A549 (cell line): ENCODE measurements at regions not wholly inside any gene's neighbourhood (a gene's known extent, or its start where the extent isn't known, plus 50 kb on each side); places are given as distances from the start of the nearest gene placed in this dataset.
"Not testable (repeated sequence)": the region's sequence is repeated elsewhere in the genome, so short reads cannot be mapped to it uniquely, and the experiment has no call there.

Experiments used
- ATAC-seq, 2 experiments: fragments of 200-7000 bp in 1 of 2; fragments of >200 bp in 1 of 2; cut with Nextera tagmentation in 1 of 2; cut with Tn5 transposase in 1 of 2; 3 replicates each; pipeline versions ENCODE4 v1.8.0 to v1.9.1; 2018 to 2020; ENCODE audit warnings: mild to moderate bottlenecking in 1 of 2, moderate library complexity in 1 of 2
- CTCF ChIA-PET: fragments of 300-600 bp; sonication (Branson Sonifier 250); formaldehyde crosslinking; extraction: SDS; loops from one replicate; lab custom pipeline; 2021; ENCODE audit warnings: antibody characterized with exemption, inconsistent platforms; lab: Yijun Ruan, JAX
- POLR2A ChIA-PET: fragments of 350-600 bp; formaldehyde crosslinking; extraction: SDS; loops from one replicate; lab custom pipeline; 2021; ENCODE audit warnings: antibody characterized with exemption, inconsistent platforms; lab: Yijun Ruan, JAX
- DNase-seq, 2 experiments: peaks; one replicate each; pipeline versions ENCODE4 v3.0.0 to v3.0.0-alpha.2; 2011 to 2016; ENCODE audit warnings: low read depth in 1 of 2, low spot score in 1 of 2
- FAIRE-seq: peaks from 2 replicates; lab custom pipeline; 2011; peaks lifted over from hg19 to GRCh38; lab: Jason Lieb, UNC
- H3K27ac ChIP-seq, 2 experiments: fragments of >200 bp; sonication (Bioruptor Twin); formaldehyde crosslinking; 3 replicates each; pipeline ENCODE4 v1.5.1; 2016 to 2017
- H3K4me1 ChIP-seq: fragments of >200 bp; sonication (Bioruptor Twin); formaldehyde crosslinking; 3 replicates; pipeline ENCODE4 v1.6.1; 2016
- H3K4me2 ChIP-seq: fragments of >200 bp; sonication (Bioruptor Twin); formaldehyde crosslinking; 3 replicates; pipeline ENCODE4 v1.6.1; 2016
- H3K4me3 ChIP-seq: fragments of >200 bp; sonication (Bioruptor Twin); formaldehyde crosslinking; 3 replicates; pipeline ENCODE4 v1.5.1; 2016
- H3K9me3 ChIP-seq: fragments of >200 bp; sonication (Bioruptor Twin); formaldehyde crosslinking; 3 replicates; pipeline ENCODE4 v1.6.1; 2016
- ATOH8 ChIP-seq: fragments of 250-450 bp; sonication (Bioruptor Pico); IDR thresholded peaks from 2 replicates; pipeline ENCODE4 v1.5.0; 2020; ENCODE audit warnings: low read depth, mild to moderate bottlenecking, moderate library complexity
- BHLHE40 ChIP-seq: IDR thresholded peaks from 2 replicates; pipeline ENCODE4 v1.6.1; 2012; ENCODE audit warnings: low read depth, low read length, inconsistent platforms
- CBX2 ChIP-seq: fragments of 200-600 bp; sonication (generic); IDR thresholded peaks from 2 replicates; pipeline ENCODE4 v1.6.1; 2016; ENCODE audit warnings: low read depth, mild to moderate bottlenecking, borderline replicate concordance
- E2F6 ChIP-seq: IDR thresholded peaks from 2 replicates; pipeline ENCODE4 v1.6.1; 2012; ENCODE audit warnings: low read depth, borderline replicate concordance
- EHMT2 ChIP-seq: fragments of 200-600 bp; sonication (generic); IDR thresholded peaks from 2 replicates; pipeline ENCODE4 v1.6.1; 2016; ENCODE audit warnings: antibody characterized with exemption, low read depth, mild to moderate bottlenecking, moderate library complexity
- ELK1 ChIP-seq: fragments of 150-350 bp; IDR thresholded peaks from 2 replicates; pipeline ENCODE4 v1.6.1; 2014; ENCODE audit warnings: low read depth, mild to moderate bottlenecking, low read length
- FOSB ChIP-seq: fragments of 250-450 bp; sonication (Bioruptor Pico); IDR thresholded peaks from 2 replicates; pipeline ENCODE4 v1.5.0; 2020; ENCODE audit warnings: mild to moderate bottlenecking, moderate library complexity
- GATA3 ChIP-seq: IDR thresholded peaks from 2 replicates; pipeline ENCODE4 v1.6.1; 2012; ENCODE audit warnings: borderline replicate concordance
- HEYL ChIP-seq: fragments of 250-450 bp; sonication (Bioruptor Pico); IDR thresholded peaks from 2 replicates; pipeline ENCODE4 v1.8.0; 2021; ENCODE audit warnings: mild to moderate bottlenecking, moderate library complexity
- HOXB5 ChIP-seq: fragments of 250-450 bp; sonication (Bioruptor Pico); IDR thresholded peaks from 2 replicates; pipeline ENCODE4 v1.5.0; 2020; ENCODE audit warnings: mild to moderate bottlenecking, moderate library complexity
- JUNB ChIP-seq: fragments of >200 bp; sonication (Bioruptor Twin); formaldehyde crosslinking; IDR thresholded peaks from 2 replicates; pipeline ENCODE4 v1.6.1; 2016
- KDM1A ChIP-seq: fragments of 200-600 bp; sonication (generic); IDR thresholded peaks from 2 replicates; pipeline ENCODE4 v1.6.1; 2016; ENCODE audit warnings: low read depth, mild to moderate bottlenecking
- MAX ChIP-seq: IDR thresholded peaks from 2 replicates; pipeline ENCODE4 v1.6.1; 2012
- MAZ ChIP-seq: fragments of 150-350 bp; IDR thresholded peaks from 2 replicates; pipeline ENCODE4 v1.6.1; 2014; ENCODE audit warnings: antibody characterized with exemption, low read depth, low read length, borderline replicate concordance
- NFE2L2 ChIP-seq: fragments of 150-350 bp; conservative IDR thresholded peaks from 2 replicates; pipeline ENCODE4 v1.6.1; 2014; ENCODE audit warnings: low read length
- POLR2A ChIP-seq: IDR thresholded peaks from 2 replicates; pipeline ENCODE4 v1.6.1; 2012; ENCODE audit warnings: mild to moderate bottlenecking, low read length
- POLR2AphosphoS2 ChIP-seq: conservative IDR thresholded peaks from 2 replicates; pipeline ENCODE4 v1.6.1; 2012; ENCODE audit warnings: low read length, improper control_type of control experiment, inconsistent platforms
- RFX5 ChIP-seq: fragments of 450-650 bp; IDR thresholded peaks from 2 replicates; pipeline ENCODE4 v1.7.1; 2014; ENCODE audit warnings: antibody characterized with exemption, mild to moderate bottlenecking, moderate library complexity
- ZC3H11A ChIP-seq: fragments of 450-650 bp; IDR thresholded peaks from 2 replicates; pipeline ENCODE4 v1.6.1; 2014; ENCODE audit warnings: antibody characterized with exemption, mild to moderate bottlenecking
- WGBS: methylation state at CpG from one replicate; pipeline ENCODE4 v1.1.6; 2017; ENCODE audit errors: missing lambda C conversion rate; 5-methylcytosine and 5-hydroxymethylcytosine counted together

GRCh38 chr14:55855751-55856150 lies 262.5 kb upstream of the PELI2 start:
- FAIRE-seq, result no peak
- ATAC-seq, result no peak
- WGBS, result 55% methylated on average over 2 of the region's 2 CpGs
- Histone ChIP-seq H3K4me2 (no peak overlapping the region), H3K27ac (no peak overlapping the region), H3K4me1 (peaks cover 7% of the 10 kb centered on the region; the same call in 1 of the 3 replicates)
- CTCF ChIA-PET, result no interaction called here
- TF ChIP-seq POLR2AphosphoS2, result no peak
- TF ChIP-seq ELK1, result no peak
- no peak for TF ChIP-seq EHMT2
- TF ChIP-seq HOXB5, result no peak
- TF ChIP-seq MAZ, result no peak
- no peak for TF ChIP-seq RFX5
- TF ChIP-seq CBX2, result no peak
- TF ChIP-seq HEYL (CRISPR knock-in tag), result no peak
- no peak for TF ChIP-seq MAX
- no peak for TF ChIP-seq JUNB
- TF ChIP-seq NFE2L2, result no peak
- no peak for TF ChIP-seq E2F6
- no peak for TF ChIP-seq GATA3
- TF ChIP-seq ATOH8 (CRISPR knock-in tag), result no peak
- no peak for TF ChIP-seq FOSB
- no peak for TF ChIP-seq BHLHE40
- no peak for TF ChIP-seq POLR2A
- TF ChIP-seq, all 56 proteins: peak for 0
- H3K4me3 ChIP-seq, result no peak overlapping the region
- no peak for DNase-seq
- POLR2A ChIA-PET, result no interaction called here
- peaks cover 9% of the 10 kb centered on the region; the same call in 2 of the 3 replicates for H3K9me3 ChIP-seq

GRCh38 chr14:55858604-55859003 lies 259.6 kb upstream of the PELI2 start:
- no peak overlapping the region for H3K4me3 ChIP-seq
- 54% methylated on average over 2 of the region's 2 CpGs for WGBS
- no peak for ATAC-seq
- TF ChIP-seq ZC3H11A (no peak), POLR2AphosphoS2 (no peak), KDM1A (no peak)
- TF ChIP-seq, all 56 proteins: peak for 0
- Histone ChIP-seq H3K27ac (no peak overlapping the region), H3K4me2 (no peak overlapping the region), H3K4me1 (no peaks in the 10 kb centered on the region), H3K9me3 (peaks cover 11% of the 10 kb centered on the region; the same call in 2 of the 3 replicates)
- POLR2A ChIA-PET, result no interaction called here
- DNase-seq, result no peak
- no peak for FAIRE-seq
- CTCF ChIA-PET, result interaction anchor here (1.4 kb wide), 1 partner anchor 55 kb away, joined by 3 read pairs; no protein-coding TSS in a partner anchor

- FAIRE-seq, POLR2A ChIA-PET, CTCF ChIA-PET, H3K27ac ChIP-seq, ATAC-seq, H3K4me3 ChIP-seq, DNase-seq, H3K4me2 ChIP-seq, H3K4me1 ChIP-seq: not testable (repeated sequence)
- peaks cover 15% of the 10 kb centered on the region; the same call in 2 of the 3 replicates for H3K9me3 ChIP-seq
- WGBS, result 88% methylated on average over 17 of the region's 17 CpGs
These were observed 256.6 kb upstream of the PELI2 start for GRCh38 chr14:55861561-55861960.
